ENCODE measurements at regions not wholly inside any gene's neighbourhood (a gene's known extent, or its start where the extent isn't known, plus 50 kb on each side); places are given as distances from the start of the nearest gene placed in this dataset.
A peak's percentile ranks its signal among the peaks of the same experiment; 100 is the strongest.

DNA sequence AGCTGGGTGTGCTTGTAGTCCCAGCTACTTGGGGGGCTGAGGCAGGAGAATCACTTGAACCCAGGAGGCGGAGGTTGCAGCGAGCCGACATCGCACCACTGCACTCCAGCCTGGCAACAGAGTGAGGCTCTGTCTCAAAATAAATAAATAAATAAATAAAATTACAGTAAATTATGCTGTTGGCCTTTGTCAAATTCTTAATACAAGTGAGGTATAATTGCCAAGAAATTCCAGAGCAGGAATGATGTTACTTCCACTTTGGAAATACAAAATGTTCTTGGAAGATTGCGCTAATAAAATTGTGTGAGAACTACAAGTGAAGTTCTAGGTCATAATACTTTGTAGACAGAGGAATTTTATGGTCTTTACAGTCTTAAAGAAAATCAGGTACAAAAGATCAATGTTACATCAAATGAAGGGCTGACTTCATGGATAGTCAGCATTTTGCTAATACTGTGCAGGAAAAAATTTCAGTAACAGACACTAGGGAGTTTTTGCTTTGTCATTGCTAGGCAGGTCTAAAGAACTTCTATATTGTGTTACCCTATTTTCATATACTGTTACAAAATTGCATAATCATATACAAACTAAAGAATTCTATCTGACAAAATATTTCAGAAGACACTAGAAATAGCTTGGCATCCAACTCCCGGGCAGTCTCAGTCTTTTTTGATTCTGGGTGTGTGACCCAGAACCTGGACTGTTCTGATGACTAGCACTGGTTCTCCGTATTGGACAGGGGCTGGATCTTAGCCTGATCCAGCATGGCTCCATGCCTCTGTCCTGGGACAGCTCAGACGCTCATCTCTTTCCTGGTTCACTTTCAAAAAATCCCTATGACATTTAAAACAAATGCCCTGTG is 76.0 kb upstream of the STK17B start:
- intact Hi-C loops (cut with DNase I) = no loop called here
- DNase-seq (ENCODE audit: missing footprints) (no peak), ATAC-seq (peak; percentile 75)

DNA sequence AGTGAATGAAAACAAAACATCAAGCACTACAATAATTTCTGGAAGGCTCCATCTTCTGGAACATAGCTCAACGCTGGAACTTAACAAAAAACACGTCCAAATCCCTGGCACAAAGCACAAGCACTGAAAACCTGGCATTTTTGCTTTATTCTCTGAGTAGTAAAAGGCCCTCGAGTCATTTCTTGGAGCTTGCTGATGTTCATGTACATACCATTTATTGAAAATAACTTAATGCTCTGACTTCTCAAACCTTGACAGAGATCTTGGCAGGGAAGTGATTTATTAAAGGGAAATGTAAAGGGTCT is 76.5 kb upstream of the STK17B start:
- intact Hi-C loops (cut with DNase I) = no loop called here
- ATAC-seq = no peak

DNA sequence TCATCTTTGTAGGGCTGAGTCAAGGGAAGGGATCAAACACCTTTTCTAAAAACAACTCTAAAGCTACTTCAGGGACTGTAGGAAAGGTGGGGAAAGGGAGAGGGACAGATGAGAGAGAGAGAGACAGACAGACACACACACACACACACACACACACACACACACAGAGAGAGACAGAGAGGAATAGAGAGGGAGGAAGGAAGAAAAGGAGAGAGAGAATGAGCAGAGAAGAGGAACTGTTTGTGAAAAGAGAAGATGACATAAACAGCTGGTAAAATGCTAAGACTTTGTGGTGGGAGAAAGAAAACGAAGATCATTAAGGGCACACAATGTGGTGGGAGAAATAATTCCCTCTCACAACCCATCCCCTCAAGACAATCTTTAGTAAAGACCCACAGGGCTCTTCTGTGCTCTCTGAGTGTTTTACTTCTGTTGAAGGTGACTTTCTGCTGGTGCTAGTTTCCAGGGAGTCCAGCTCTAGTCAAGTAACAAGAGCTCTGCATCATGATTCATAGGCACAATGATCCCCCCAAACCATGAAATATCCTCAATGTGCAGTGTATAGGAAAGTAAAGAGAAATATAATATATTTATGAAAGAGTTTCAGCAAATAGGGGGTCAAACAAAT is 77.2 kb upstream of the STK17B start:
- no peak for DNase-seq (ENCODE audit: missing footprints)
- no peak for ATAC-seq
- intact Hi-C loops (cut with DNase I) = no loop called here

More for the DNA sequence above, 76.5 kb upstream of the STK17B start:
- no peak for DNase-seq (ENCODE audit: missing footprints)

GRCh38 chr2:196249171-196249570 is 77.8 kb upstream of the STK17B start:
- intact Hi-C loops (cut with DNase I) = no loop called here
- ATAC-seq (no peak), DNase-seq (ENCODE audit: missing footprints) (no peak)

DNA sequence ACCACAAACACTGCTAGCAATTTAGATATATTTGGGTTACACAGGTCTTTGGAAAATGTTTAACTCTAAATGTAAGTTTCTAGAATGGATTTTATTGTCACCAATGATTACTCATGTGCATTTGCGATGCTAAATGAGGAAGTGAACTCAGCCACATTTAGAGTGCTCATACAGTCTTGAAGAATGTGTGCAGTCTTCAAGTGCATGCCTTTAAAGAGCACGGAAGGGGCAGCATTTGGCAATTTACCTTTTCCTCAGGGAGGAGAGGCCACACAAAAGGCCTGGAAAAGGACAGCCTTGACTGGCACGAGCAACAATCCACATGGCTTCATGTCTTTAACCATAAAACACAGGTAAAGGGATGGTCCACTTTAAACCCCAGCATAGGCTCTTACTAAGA is 78.5 kb upstream of the STK17B start:
- ATAC-seq = no peak
- DNase-seq (ENCODE audit: missing footprints) = no peak
- intact Hi-C loops (cut with DNase I) = no loop called here

- DNase-seq (ENCODE audit: missing footprints) = no peak
- ATAC-seq = no peak
- intact Hi-C loops (cut with DNase I) = no loop called here
These were observed 79.8 kb upstream of the STK17B start for GRCh38 chr2:196251132-196251531.

- ATAC-seq = no peak
These were observed 81.2 kb upstream of the STK17B start for GRCh38 chr2:196252408-196253115.

DNA sequence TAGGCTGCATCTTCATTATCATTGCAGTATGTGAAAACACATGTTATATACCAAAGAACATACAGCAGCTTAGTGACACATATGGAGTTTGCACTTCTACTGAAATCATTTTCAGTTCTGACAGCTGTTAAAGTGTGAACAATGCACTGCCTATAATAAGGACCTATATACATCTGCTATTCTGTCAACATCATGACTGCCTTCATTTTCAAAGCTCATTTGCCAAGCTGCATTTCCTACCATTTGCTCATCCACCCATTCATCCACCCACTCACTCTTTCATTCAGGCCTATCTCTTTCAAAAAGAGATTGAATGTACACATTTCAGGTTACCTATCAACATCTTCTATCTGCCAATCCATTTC is 81.7 kb upstream of the STK17B start:
- DNase-seq (ENCODE audit: missing footprints) = no peak
- no peak for ATAC-seq
- intact Hi-C loops (cut with DNase I) = no loop called here

More at GRCh38 chr2:196252408-196253115, 81.2 kb upstream of the STK17B start:
- DNase-seq (ENCODE audit: missing footprints) = no peak
- intact Hi-C loops (cut with DNase I) = no loop called here

DNA sequence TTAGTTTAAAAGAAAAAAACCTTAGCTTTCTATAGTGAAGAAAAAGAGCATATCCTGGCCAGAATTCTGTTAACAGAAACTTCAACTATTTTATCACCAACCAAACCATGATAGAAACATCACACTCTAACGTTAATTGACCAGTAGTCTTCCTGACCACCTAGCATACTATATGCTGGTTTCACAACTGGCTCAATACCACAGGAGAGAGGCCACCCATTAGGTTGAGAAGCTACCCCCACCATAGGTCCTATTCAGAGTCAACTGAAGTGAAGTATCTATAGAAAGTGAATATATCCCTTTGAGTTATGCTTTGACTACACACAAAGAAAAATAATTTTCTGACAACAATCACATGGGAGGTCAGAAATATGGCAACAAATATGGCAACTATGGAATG is 85.2 kb upstream of the STK17B start:
- DNase-seq (ENCODE audit: missing footprints) (no peak), ATAC-seq (no peak)
- intact Hi-C loops (cut with DNase I) = no loop called here

DNA sequence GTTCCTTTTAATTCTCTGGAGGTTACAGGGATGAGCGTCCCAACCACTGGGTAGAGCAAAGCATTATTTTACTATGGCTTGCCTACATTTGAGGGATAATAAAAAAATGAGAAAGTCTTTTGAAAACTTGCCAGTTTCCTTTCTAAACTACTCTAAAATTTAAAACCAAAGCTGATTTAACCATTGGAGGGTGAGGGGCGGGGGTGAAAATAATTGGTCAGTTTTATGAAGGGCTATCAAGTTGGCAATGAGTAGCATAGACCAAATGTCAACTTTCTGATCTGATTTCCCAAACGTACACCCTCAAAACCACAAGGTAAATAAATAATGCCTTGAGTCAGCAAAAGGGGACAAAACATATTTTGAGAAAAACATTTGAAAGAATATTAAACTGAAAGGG is 85.7 kb upstream of the STK17B start:
- DNase-seq (ENCODE audit: missing footprints) = no peak
- no peak for ATAC-seq

DNA sequence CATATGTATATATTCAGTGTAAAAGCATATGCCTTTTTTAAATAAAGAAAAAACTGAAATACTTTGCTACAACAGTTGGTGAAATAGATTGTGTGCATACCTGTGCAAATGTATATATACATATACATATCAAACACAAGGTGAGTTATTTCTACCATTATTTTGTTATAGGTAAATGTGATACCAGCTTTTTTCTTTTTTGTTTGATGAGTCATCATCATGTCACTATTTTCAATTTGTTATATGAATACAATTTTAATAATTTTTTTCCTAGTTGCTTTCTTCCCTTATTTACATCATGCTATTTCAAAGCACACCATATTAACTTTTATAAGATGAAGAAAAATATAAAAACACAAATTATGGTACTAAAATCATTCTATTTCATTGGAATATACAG is 87.0 kb upstream of the STK17B start:
- intact Hi-C loops (cut with DNase I) = no loop called here
- ATAC-seq = no peak
- DNase-seq (ENCODE audit: missing footprints) = no peak

More for the DNA sequence above, 85.7 kb upstream of the STK17B start:
- intact Hi-C loops (cut with DNase I) = no loop called here

GRCh38 chr2:196259507-196260481 is 88.4 kb upstream of the STK17B start:
- intact Hi-C loops (cut with DNase I) = no loop called here
- ATAC-seq (no peak), DNase-seq (ENCODE audit: missing footprints) (no peak)

DNA sequence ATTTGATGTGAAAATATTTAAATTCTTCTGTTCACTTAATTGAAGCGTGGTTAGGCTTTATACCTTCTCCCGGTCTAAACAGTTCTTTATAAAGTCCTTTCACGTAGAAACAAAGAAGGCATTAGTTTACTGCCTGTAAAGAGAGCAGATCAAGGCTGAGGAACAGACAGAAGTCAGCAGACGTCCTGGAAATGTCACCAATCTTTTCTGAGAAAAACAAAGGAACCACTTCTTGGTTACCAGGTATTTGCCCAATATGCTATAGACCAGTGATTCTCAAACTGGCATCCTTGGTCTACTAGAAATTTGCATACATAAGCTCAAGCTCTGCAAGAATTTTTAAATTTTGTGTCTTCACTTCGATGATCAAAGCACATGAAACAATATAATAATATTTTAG is 89.2 kb upstream of the STK17B start:
- DNase-seq (ENCODE audit: missing footprints) = no peak
- intact Hi-C loops (cut with DNase I) = no loop called here
- no peak for ATAC-seq

- DNase-seq (ENCODE audit: missing footprints) (no peak), ATAC-seq (no peak)
- intact Hi-C loops (cut with DNase I) = no loop called here
These were observed 91.2 kb upstream of the STK17B start for GRCh38 chr2:196262606-196263005.

- DNase-seq (ENCODE audit: missing footprints) (no peak), ATAC-seq (peak; percentile 79)
- intact Hi-C loops (cut with DNase I) = no loop called here
These were observed 91.9 kb upstream of the STK17B start for GRCh38 chr2:196263181-196263747.

DNA sequence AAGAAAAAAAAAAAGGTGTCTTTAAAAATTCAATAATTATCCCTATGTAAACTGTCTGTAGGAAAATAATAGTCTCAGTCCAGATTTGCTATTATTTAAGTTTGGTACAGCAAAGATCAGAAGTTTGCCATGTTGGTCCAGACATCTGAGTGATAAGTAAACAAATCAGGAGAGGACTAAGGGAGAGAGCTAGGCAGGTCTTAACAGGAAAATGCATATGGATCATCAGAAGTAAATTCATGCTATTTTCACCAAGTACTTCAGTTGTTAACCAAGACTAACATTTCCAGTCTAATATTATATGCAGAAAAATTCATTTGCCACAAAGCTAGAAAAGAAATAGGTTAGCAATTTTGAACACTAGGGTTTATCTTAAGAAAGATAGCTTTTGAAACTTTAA is 95.0 kb upstream of the STK17B start:
- intact Hi-C loops (cut with DNase I) = no loop called here
- no peak for DNase-seq (ENCODE audit: missing footprints)
- no peak for ATAC-seq

DNA sequence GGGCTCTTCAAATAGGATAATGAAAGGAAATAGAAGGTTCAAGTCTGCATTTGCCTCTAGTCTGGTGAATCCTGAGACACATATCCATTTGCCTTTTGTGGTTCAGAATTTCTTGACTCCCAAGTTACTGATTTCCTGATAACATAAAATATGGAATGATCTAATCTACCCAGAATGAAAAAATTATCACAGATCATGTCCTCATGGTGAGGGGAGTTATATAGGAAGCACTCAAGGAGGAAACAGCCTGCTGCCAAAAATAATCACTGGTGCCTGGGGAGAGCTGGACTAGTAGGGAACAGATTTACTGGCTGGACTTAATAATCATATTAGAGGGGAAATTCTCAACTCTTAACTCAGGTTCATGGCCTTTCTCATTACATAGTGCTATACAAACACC is 95.5 kb upstream of the STK17B start:
- ATAC-seq (peak; percentile 26), DNase-seq (ENCODE audit: missing footprints) (no peak)
- intact Hi-C loops (cut with DNase I) = no loop called here

GRCh38 chr2:196268025-196268424 is 96.6 kb upstream of the STK17B start:
- intact Hi-C loops (cut with DNase I) = no loop called here
- DNase-seq (ENCODE audit: missing footprints) = no peak
- ATAC-seq = peak; percentile 42
